GM21825 (cell line): ENCODE measurements at regions not wholly inside any gene's neighbourhood (a gene's known extent, or its start where the extent isn't known, plus 50 kb on each side); places are given as distances from the start of the nearest gene placed in this dataset.
A peak's percentile ranks its signal among the peaks of the same experiment; 100 is the strongest.

Source experiments
- ATAC-seq: cut with Tn5 transposase; IDR thresholded peaks from one replicate; pipeline ENCODE4 v1.9.1; 2021; ENCODE audit warnings: mild to moderate bottlenecking, moderate library complexity; ENCODE audit not compliant: unreplicated experiment

- ATAC-seq = no peak
Observed at GRCh38 chr7:94054130-94054529, 50.0 kb upstream of the BET1 start.

DNA sequence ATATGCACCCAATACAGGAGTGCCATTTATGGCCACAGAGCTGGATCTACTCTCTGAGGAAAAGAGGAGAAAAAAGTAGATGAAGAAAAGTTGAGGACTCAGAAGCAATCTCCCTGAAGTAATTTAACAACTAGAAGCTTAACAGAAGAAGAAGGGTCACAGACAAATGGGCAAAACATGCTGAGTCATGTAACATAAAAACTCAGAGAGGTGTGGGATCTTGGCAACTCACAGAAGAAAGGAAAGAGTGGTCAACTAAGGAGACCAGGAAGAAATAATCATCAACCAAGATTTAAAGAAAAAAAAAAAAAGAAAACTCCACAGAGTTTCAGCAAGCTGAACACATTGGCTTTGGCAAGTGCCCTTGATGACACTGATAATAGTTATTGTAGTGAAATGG, 51.8 kb upstream of the BET1 start:
- no peak for ATAC-seq

DNA sequence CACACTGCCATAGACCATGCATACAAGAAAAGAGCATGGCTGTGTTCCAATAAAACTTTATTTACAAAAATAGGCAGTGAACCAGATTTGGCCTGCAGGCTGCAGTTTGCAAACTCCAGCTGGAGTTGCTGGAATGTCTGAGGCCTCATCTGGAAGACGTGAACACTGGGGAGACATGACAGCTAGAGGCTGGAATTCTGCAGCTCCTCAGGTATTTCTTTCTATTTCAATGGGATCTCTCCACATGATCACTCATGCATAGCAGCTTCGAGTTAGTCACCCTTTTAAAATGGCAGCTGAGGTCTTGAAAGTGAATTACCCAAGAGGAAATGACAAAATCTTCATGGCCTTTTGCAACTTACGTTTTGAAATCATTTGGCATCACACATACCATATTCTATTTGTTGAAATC, 52.6 kb upstream of the BET1 start:
- ATAC-seq = no peak

DNA sequence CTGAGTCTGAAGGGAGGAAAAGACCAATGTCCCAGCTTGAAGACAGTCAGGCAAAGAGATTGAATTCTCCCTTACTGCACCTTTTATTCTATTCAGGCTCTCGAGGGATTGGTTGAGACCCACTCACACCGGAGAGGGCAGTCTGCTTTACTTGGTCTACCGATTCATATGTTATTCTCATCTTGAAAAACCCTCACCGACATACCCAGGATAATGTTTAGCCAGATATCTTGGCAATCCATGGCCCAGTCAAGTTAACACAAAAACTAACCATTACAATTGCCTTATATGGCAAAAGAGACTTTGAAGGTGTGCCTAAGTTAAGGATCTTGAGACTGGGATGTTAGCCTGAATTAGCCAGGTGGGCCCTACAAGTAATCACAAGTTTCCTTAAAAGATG, 53.8 kb upstream of the BET1 start:
- no peak for ATAC-seq

DNA sequence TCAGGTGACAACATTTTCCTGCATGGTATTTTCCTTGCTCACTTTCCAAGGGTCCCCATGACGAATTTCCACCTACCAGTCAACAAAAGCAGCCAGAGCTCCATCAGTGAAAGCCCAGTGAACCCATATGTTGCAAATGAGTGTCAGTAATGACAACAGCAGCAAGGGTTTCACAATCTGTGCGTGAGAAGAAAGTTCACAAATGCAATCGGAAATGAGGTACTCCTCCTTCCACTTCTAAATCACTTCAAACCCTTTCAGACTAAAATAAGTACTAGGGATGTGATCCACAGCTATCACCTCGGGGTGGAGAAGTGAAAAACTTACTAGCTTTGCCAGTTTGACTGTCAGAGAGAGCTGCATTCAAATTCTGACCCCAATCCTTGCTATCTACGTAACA, 55.6 kb upstream of the BET1 start:
- ATAC-seq = peak; percentile 56

GRCh38 chr7:94060752-94061151, 56.6 kb upstream of the BET1 start:
- ATAC-seq = no peak

DNA sequence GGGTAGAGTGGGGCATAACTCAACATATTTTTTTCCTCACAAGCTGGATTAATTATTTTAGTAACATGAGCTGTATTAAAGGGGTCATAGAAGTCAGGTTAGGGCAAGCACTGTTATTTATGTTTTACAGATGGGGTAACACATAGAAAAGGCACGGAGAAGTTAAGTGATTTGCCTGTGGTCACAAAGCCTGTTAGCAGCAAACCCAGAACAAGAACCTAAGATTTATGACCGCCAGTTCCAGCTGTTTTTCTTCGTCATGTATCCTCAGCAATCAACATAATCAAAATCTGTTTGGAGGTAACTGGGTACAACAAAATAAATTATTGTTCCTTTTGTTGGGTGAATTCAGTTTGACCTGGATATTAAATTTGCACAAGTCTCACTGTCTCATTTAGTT, 57.2 kb upstream of the BET1 start:
- ATAC-seq = no peak

DNA sequence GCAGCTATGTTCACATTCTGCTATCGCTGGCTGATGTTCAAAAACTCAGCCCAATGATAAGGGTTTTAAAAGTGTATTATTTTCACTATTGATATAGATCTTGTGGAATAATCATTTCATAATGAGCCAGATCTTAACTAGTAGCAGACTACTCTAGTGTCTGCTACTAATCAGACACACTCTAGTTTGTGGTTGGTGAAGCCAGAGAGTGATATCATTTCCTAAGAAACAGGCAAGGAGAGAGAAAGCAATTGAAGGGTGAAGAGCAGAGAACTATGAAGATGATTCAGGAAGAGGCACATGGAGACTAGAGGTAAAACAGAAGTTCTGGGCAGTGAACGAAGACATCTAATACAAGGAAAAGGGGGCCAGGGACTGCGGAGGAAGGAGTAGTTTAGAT, 58.2 kb upstream of the BET1 start:
- ATAC-seq = no peak

DNA sequence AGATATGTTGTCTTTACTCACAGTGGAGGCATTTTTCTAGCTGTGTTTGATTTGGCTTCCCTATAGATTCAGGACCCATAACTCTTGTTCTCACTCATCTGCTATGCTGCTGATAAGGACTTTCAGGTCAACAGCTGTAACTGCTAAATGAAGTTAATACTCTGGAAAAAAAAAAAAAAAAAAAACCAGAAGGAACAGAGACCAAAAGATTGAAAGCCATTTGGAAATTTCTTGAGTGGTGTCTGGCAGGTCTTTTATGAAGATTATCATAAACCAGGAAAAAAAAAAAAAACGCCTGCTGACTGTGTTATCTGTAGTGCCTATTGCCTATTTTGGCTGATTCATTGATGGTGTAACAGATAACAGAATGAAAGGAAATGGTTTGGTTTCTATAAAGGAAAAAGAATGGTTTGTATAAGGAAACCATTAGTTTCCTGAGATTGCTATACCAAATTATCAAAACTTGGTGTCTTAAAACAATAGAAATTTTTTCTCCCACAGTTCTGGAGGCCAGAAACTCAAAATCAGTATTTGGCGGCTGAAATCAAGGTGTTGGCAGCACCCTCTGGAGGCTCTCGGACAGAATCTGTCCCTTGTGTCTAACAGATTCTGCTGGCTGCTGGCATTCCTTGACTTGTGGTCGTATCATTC, 60.5 kb upstream of the BET1 start:
- no peak for ATAC-seq

GRCh38 chr7:94067047-94067446, 62.9 kb upstream of the BET1 start:
- ATAC-seq = no peak

DNA sequence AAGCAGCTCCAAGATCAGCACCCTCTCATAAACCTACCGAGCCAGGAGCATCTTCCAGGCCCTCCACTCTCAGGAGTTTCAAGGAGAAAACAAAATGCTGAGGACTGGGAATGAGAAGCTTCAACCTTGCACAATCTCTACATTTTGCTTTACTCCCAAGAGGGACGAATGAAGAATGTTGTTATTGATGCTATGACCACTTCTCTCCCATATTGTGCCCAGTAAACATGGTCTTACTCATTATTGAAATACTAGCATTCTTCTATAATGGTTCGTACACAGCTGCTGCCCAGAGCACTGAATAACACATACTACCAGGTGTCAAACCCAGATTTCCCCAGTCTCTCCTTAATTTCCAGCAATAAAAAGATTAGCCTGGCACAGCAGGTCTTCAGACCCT, 63.4 kb upstream of the BET1 start:
- ATAC-seq = no peak

DNA sequence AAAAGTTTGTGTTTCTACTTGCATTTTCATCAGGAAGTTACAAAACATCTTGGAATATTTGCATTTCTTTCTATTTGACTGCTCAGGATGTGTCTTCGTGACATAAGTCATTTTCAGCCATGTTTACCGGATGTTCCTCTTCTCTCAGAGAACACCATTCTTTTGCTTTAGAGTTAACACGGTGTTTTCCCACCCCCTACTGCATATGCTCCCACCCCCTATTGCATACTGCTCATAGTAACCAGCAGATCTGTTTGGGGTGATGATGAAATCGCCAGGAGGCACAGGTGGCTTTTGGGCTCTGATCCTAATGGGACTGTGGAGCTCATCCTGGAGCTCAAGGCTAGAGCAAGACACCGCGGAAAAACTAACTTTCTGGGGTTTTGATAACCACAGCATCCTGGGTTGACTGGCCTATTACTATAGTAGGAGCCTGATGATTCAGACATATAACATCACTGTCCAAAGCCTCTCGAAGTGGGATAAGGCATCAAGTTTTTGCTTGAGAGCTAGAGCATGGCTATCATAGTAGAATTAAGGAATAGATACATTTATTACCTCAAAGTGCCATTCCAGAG, 65.1 kb upstream of the BET1 start:
- ATAC-seq = peak; percentile 87

- no peak for ATAC-seq
Observed at GRCh38 chr7:94080551-94080950, 76.4 kb upstream of the BET1 start.

DNA sequence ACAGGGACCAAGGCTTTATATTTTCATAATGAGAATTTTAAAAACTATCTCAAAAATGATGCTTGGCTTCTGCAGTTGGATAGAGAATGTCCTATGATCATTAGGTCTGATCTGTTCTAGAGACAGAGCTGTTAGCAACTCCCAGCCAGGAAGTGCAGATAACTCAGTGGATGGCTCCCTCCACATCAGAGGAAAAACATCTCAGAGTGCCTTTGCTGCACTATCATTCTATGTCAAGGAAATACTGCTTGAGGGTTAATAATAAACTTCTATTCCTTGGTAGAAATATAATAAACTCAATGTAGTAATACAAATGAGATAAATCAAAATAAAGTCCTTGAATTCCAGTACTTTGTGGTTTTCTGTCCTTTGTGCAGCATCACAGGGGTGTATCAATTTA, 78.0 kb upstream of the BET1 start:
- ATAC-seq = no peak

GRCh38 chr7:94087664-94088352, 83.7 kb upstream of the BET1 start:
- peak; percentile 98 for ATAC-seq

GRCh38 chr7:94088560-94088959, 84.4 kb upstream of the BET1 start:
- ATAC-seq = no peak

- no peak for ATAC-seq
Observed at GRCh38 chr7:94089806-94090205, 85.7 kb upstream of the BET1 start.

DNA sequence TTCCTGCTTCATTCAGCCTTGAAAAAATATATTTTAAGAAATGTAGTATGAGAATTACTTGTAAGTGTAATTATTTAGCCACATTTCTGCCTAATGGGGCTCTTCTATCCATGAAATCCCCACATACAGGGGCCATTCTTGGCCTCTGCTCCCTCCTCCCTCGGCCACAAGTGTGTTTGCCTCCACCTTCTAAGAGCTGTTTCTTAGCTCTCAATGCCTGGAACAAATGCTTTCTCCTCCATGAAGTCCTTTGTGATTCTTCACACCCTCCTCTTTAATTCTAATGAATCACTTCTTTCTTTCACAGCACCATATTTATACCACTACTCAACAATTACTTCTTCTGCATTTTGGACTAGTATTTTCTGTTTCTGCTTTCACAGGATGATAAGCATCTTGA, 88.8 kb upstream of the BET1 start:
- ATAC-seq = no peak

GRCh38 chr7:94094298-94094697, 90.1 kb upstream of the BET1 start:
- no peak for ATAC-seq

DNA sequence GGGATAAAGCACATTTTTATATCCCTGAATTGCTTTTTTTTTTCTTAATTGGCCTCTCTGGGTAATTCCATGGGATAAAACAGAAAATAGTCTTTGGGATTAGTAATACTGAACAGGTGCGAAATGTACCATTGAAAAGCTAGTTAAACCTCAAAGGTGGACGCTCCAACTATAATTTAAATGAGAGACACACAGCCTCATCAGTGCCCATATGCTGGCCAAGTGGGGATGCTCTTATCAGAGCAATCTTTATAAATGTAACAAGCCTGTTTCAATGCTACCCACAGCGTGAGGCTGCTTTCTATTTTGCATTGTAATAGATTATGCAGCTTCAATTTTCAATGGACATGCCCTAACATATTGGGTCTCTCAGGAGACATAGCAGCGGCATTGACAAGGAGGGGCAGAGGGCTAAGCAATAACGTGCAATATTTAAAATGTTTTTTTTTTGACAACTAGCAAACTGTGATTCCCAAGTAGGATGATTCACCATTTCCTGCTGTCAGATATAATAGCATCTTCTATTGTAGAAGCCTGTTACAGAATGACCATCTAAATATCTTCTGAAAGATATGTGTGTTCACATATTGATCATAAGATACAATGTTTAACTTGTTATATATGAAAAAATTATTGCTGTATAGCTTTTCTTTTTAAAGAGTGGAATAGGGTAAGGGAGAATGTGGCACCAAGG, 91.3 kb upstream of the BET1 start:
- ATAC-seq = no peak

DNA sequence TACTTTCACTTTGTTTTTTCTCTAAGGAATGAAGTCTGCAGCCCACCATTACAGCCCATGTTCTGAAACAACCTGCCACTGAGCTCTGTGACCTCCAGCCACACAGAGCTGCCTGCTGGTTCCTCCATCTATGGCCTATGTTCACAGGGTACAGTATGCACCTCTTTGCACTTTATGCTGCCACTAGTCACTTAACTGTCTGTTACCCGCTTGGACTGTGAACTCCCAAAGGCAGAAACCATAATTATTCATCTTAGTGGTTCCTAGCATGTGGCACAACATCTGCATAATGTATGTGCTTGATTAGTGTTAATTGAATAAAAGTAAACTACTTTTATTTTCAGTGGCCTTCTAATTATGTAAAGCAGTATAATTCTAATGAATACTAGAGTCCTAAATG, 95.5 kb upstream of the BET1 start:
- no peak for ATAC-seq

- ATAC-seq = no peak
Observed at GRCh38 chr7:94100723-94101345, 96.7 kb upstream of the BET1 start.
